K562 (cell line): ENCODE measurements at regions not wholly inside any gene's neighbourhood (a gene's known extent, or its start where the extent isn't known, plus 50 kb on each side); places are given as distances from the start of the nearest gene placed in this dataset.

ENCODE experiments used
- ATAC-seq: fragments of 200-7000 bp; cut with Tn5 transposase; 3 replicates; pipeline ENCODE4 v1.9.1; 2020; ENCODE audit warnings: moderate library complexity
- BruUV-seq: library from RNA; stranded (reverse); fragments of 400-500 nt; replicated peaks from 2 replicates; lab custom pipeline; 2021; lab: Mats Ljungman, UMichigan
- CTCF ChIA-PET: fragments of 300-600 bp; formaldehyde crosslinking; extraction: SDS; loops from one replicate; lab custom pipeline; 2021; ENCODE audit warnings: low intra/inter-chr PET ratio; lab: Yijun Ruan, JAX
- POLR2A ChIA-PET: fragments of 300-600, 350-650 bp; sonication (Branson Sonifier 250); formaldehyde crosslinking; extraction: SDS; loops from one replicate; lab custom pipeline; 2021; ENCODE audit warnings: antibody characterized with exemption, inconsistent platforms; lab: Yijun Ruan, JAX
- DNase-seq, 4 experiments: peaks; one replicate each; pipeline versions ENCODE4 v3.0.0 to v3.0.0-alpha.2; 2011 to 2018; ENCODE audit warnings: low spot score in 3 of 4, mixed read lengths in 3 of 4; ENCODE audit errors: extremely low read depth in 1 of 4
- FAIRE-seq: peaks from 2 replicates; lab custom pipeline; 2011; peaks lifted over from hg19 to GRCh38; lab: Jason Lieb, UNC
- H2AFZ ChIP-seq: 2 replicates; pipeline ENCODE4 v1.6.0; 2011; ENCODE audit warnings: low read depth, low read length, control low read depth, inconsistent platforms
- H3K27ac ChIP-seq: fragments of 200-600 bp; 3 replicates; pipeline ENCODE4 v1.8.0; 2011; ENCODE audit warnings: low read depth, mild to moderate bottlenecking, control low read depth, inconsistent platforms, low read length, moderate library complexity, mixed read lengths; ENCODE audit errors: extremely low read depth
- H3K27me3 ChIP-seq, 2 experiments: fragments of 300-600 bp in 1 of 2; 2 replicates in 1 of 2; 3 replicates in 1 of 2; pipeline versions ENCODE4 v1.6.0 to v1.8.0; 2011; ENCODE audit warnings: inconsistent platforms in 2 of 2, low read length in 2 of 2, mild to moderate bottlenecking in 1 of 2, mixed read lengths in 1 of 2, moderate library complexity in 1 of 2; ENCODE audit not compliant: control insufficient read depth in 2 of 2, insufficient read depth in 2 of 2
- H3K36me3 ChIP-seq: fragments of 300-600 bp; 3 replicates; pipeline ENCODE4 v1.8.0; 2011; ENCODE audit warnings: mild to moderate bottlenecking, low read length, inconsistent platforms; ENCODE audit not compliant: control insufficient read depth, insufficient read depth
- H3K4me1 ChIP-seq, 2 experiments: fragments of 200-600 bp in 1 of 2; replicated peaks in 1 of 2; 2 replicates in 1 of 2; 3 replicates in 1 of 2; pipeline versions ENCODE4 v1.5.1 to v1.8.0; 2011; ENCODE audit warnings: inconsistent platforms in 2 of 2, low read length in 2 of 2, mild to moderate bottlenecking in 1 of 2, mixed read lengths in 1 of 2, moderate library complexity in 1 of 2; ENCODE audit not compliant: control insufficient read depth in 2 of 2, insufficient read depth in 2 of 2
- H3K4me2 ChIP-seq: 2 replicates; pipeline ENCODE4 v1.6.1; 2011; ENCODE audit warnings: low read length, control low read depth, inconsistent platforms, mixed read lengths; ENCODE audit not compliant: insufficient read depth
- H3K4me3 ChIP-seq: fragments of 200-600 bp; sonication (generic), shearing (Covaris generic); 2 replicates; pipeline ENCODE4 v1.5.1; 2016; ENCODE audit warnings: control low read depth, inconsistent platforms
- H3K79me2 ChIP-seq: fragments of 200-600 bp; 3 replicates; pipeline ENCODE4 v1.8.0; 2011; ENCODE audit warnings: low read length, inconsistent platforms; ENCODE audit not compliant: control insufficient read depth, insufficient read depth
- H3K9ac ChIP-seq, 2 experiments: 2 replicates each; pipeline versions ENCODE4 v1.6.0 to v1.6.1; 2011; ENCODE audit warnings: low read depth in 2 of 2, low read length in 2 of 2, control low read depth in 1 of 2, inconsistent platforms in 1 of 2, mild to moderate bottlenecking in 1 of 2, mixed read lengths in 1 of 2; ENCODE audit not compliant: insufficient read depth in 1 of 2
- H3K9me1 ChIP-seq: one replicate; pipeline ENCODE4 v1.6.0; 2011; ENCODE audit warnings: inconsistent platforms, mild to moderate bottlenecking, low read length, moderate library complexity; ENCODE audit not compliant: control insufficient read depth, insufficient read depth
- H3K9me3 ChIP-seq: replicated peaks from 2 replicates; pipeline ENCODE4 v1.5.1; 2011; ENCODE audit warnings: low read depth, low read length, inconsistent platforms; ENCODE audit not compliant: control insufficient read depth, insufficient read depth
- H4K20me1 ChIP-seq: replicated peaks from 2 replicates; pipeline ENCODE4 v1.6.1; 2011; ENCODE audit warnings: low read length, inconsistent platforms, mixed read lengths; ENCODE audit not compliant: control insufficient read depth, insufficient read depth
- BACH1 ChIP-seq: fragments of 200-800 bp; sonication (Bioruptor generic); IDR thresholded peaks from 2 replicates; pipeline ENCODE4 v1.6.1; 2016; ENCODE audit warnings: missing genetic modification characterization, missing compliant biosample characterization
- BHLHE40 ChIP-seq: IDR thresholded peaks from 2 replicates; pipeline ENCODE4 v1.6.1; 2011; ENCODE audit warnings: low read length, improper control_type of control experiment
- GATA2 ChIP-seq: sonication (generic); formaldehyde crosslinking; IDR thresholded peaks from 2 replicates; pipeline ENCODE4 v1.4.0; 2020; ENCODE audit warnings: mild to moderate bottlenecking, missing genetic modification reagents
- HMBOX1 ChIP-seq: sonication (generic); IDR thresholded peaks from 2 replicates; pipeline ENCODE4 v1.6.1; 2016
- ILK ChIP-seq: fragments of 450-650 bp; IDR thresholded peaks from 2 replicates; pipeline ENCODE4 v1.6.1; 2016; ENCODE audit warnings: missing genetic modification characterization, low read depth, mild to moderate bottlenecking, missing compliant biosample characterization, moderate library complexity, borderline replicate concordance
- KDM2B ChIP-seq: fragments of 250-450 bp; sonication (Bioruptor Pico); IDR thresholded peaks from 2 replicates; pipeline ENCODE4 v1.8.0; 2021; ENCODE audit warnings: mild to moderate bottlenecking, moderate library complexity
- KLF10 ChIP-seq: fragments of 250-450 bp; sonication (Bioruptor Pico); IDR thresholded peaks from 2 replicates; pipeline ENCODE4 v1.6.1; 2021; ENCODE audit warnings: matching md5 sums
- PCBP2 ChIP-seq: fragments of 200-400 bp; formaldehyde crosslinking; IDR thresholded peaks from 2 replicates; pipeline ENCODE4 v1.6.1; 2018; ENCODE audit warnings: low read length, low read depth, mild to moderate bottlenecking, moderate library complexity; ENCODE audit not compliant: poor library complexity, severe bottlenecking
- PML ChIP-seq: IDR thresholded peaks from 2 replicates; pipeline ENCODE4 v1.6.1; 2012; ENCODE audit warnings: low read length, inconsistent platforms
- RBBP5 ChIP-seq: fragments of 200-600 bp; sonication (generic); IDR thresholded peaks from 2 replicates; pipeline ENCODE4 v1.6.1; 2012; ENCODE audit warnings: borderline replicate concordance, mild to moderate bottlenecking, low read length, control low read depth, inconsistent platforms; ENCODE audit not compliant: insufficient read depth, poor library complexity, severe bottlenecking
- SMARCA4 ChIP-seq: fragments of 450-650 bp; IDR thresholded peaks from 2 replicates; pipeline ENCODE4 v1.6.1; 2016
- SMARCB1 ChIP-seq: IDR thresholded peaks from 2 replicates; pipeline ENCODE4 v1.6.1; 2011; ENCODE audit warnings: improper control_type of control experiment, low read depth; ENCODE audit not compliant: insufficient read length
- ZNF395 ChIP-seq: fragments of 200-800 bp; sonication (Bioruptor generic); IDR thresholded peaks from 2 replicates; pipeline ENCODE4 v1.6.1; 2017; ENCODE audit warnings: missing genetic modification characterization, missing compliant biosample characterization
- ZNF41 ChIP-seq: fragments of 250-450 bp; sonication (Bioruptor Pico); conservative IDR thresholded peaks from 2 replicates; pipeline ENCODE4 v1.4.0; 2020; ENCODE audit warnings: mild to moderate bottlenecking
- ZNF449 ChIP-seq: fragments of 250-450 bp; sonication (Bioruptor Pico); IDR thresholded peaks from 2 replicates; pipeline ENCODE4 v1.8.0; 2022; ENCODE audit warnings: moderate library complexity, mild to moderate bottlenecking, inconsistent platforms
- ZNF586 ChIP-seq: fragments of 450-650 bp; formaldehyde crosslinking; conservative IDR thresholded peaks from 2 replicates; pipeline ENCODE4 v1.4.0; 2020; ENCODE audit warnings: mild to moderate bottlenecking, moderate library complexity
- in situ Hi-C: fragments of 300-500 bp; cut with MboI; formaldehyde crosslinking; loops from 4 replicates; pipeline ENCODE4 v1.15.0; 2018; ENCODE audit warnings: inconsistent platforms, mixed read lengths
- intact Hi-C: fragments of 100-400 bp; cut with micrococcal nuclease; formaldehyde crosslinking; loops from 2 replicates; pipeline ENCODE4 v1.14.2; 2022

- Histone ChIP-seq H3K4me3 (no peak overlapping the region), H4K20me1 (no peaks in the 10 kb centered on the region), H2AFZ (no peak overlapping the region), H3K79me2 (no peaks in the 10 kb centered on the region), H3K9me3 (no peaks in the 10 kb centered on the region; the same call in 1 of the 2 replicates), H3K27ac (no peak overlapping the region), H3K36me3 (no peaks in the 10 kb centered on the region), H3K9me1 (no peaks in the 10 kb centered on the region), H3K27me3 (no peaks in the 10 kb centered on the region), H3K4me1 (no peaks in the 10 kb centered on the region), H3K4me2 (no peak overlapping the region), H3K9ac (no peak overlapping the region)
- ATAC-seq (no peak), DNase-seq (no peak), FAIRE-seq (no peak)
- TF ChIP-seq KLF10 (CRISPR knock-in tag) (no peak), BACH1 (no peak), BHLHE40 (no peak), GATA2 (CRISPR knock-in tag) (no peak), KDM2B (CRISPR knock-in tag) (no peak), ZNF586 (CRISPR knock-in tag) (no peak), PML (no peak), ILK (tag) (no peak), SMARCB1 (no peak), RBBP5 (no peak), ZNF449 (no peak), ZNF395 (CRISPR knock-in tag) (no peak), SMARCA4 (no peak), HMBOX1 (no peak), PCBP2 (no peak), ZNF41 (CRISPR knock-in tag) (no peak)
- intact Hi-C loops (no loop called here), in situ Hi-C loops (no loop called here)
- no TSS peak for BruUV-seq
- POLR2A ChIA-PET: no interaction called here
- CTCF ChIA-PET: no interaction called here
These were observed 927.9 kb downstream of the UQCRFS1 start for GRCh38 chr19:28285078-28285477.
